GM21619 (cell line): ENCODE measurements at regions not wholly inside any gene's neighbourhood (a gene's known extent, or its start where the extent isn't known, plus 50 kb on each side); places are given as distances from the start of the nearest gene placed in this dataset.

Experiments used
- ATAC-seq: cut with Tn5 transposase; IDR thresholded peaks from one replicate; pipeline ENCODE4 v1.9.1; 2021; ENCODE audit not compliant: unreplicated experiment

DNA sequence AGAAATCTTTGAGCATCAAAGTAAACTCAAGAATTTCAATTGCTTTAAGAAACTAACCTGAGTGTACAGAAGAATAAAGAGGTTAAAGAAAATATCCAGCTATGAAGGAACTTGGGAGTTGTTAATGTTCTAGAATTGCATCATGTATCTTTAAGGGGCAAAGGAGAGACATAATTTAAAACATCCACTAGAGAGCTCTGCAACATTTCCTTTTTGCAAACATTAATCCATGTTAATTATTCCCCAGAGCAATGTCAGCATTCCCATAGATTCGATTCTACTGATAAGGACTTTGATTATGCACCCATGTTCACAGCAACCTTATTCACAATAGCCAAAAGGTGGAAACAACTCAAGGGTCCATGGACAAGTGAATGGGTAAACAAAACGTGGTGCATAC, 80.2 kb upstream of the SORBS2 start:
- no peak for ATAC-seq

DNA sequence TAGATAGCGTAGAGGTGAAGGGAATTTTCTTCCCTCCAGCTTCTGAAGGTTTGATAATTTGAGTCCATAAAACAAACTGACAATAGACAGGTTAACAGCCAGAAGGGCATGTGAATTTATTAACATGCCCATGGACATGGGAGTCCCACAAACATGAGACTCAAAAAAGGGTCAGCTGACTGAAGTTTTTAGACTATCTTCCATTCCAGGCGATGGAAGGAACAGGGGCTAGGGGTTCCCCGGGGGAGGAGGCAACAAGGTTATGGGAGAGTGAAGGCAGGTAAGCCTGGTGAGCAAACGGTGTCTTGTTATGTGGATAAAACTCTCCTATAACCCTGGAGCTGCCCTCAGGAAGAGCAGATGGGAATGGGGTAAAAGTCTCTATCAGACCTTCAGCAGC, 81.5 kb upstream of the SORBS2 start:
- no peak for ATAC-seq

- ATAC-seq, result no peak
Observed at GRCh38 chr4:185894481-185894880, 82.5 kb upstream of the SORBS2 start.

DNA sequence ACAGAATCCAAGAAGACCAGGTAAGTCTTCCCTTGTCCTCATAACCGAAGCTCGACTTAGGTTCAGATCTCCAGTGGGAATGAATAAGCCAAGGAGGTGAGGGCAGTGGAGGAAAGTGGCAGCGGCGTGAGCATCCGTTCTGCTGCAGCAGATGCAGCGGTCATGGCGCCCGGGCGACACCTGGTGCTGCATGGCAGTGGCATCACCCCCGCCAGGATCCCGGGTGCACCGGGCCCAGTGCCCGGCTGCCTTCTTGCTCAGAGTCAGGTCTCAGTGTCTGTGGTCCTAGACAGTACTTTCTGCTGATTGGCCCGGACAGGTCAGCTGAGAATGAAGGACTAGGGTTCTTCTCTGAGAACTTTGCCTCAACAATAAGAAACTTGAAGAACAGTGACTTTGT, 83.4 kb upstream of the SORBS2 start:
- no peak for ATAC-seq

- no peak for ATAC-seq
Observed at GRCh38 chr4:185895866-185896265, 83.9 kb upstream of the SORBS2 start.

DNA sequence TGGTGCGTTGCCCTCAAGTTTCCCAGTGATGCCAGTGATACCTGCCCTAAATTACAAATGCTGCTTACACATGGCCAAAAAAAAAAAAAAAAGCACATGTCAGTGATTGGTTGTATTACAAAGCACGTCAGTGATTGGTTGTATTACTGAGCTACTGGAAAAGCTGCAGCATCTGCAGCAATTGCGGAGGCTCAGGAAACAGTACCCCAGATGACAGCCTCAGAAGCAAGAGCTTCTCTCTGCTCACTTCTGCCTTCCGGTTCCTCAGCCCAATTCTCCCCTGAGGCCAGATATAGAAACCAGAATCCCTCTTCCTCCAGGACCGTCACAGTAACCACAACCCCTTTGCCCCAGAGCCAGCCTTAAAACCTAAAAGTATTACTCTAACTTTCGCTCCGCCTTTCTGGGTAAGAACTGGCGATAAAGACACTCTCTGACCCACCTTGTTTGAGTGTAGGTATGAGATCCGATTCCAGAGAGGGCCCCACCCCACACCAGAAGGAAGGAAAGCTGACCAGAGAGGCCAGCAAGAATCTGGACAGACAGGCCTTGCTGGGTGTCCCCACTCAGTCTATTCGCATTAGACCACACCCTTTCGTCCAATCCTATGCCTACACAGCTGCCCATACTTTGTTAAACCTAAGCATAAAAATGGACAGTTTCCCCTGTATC, 85.0 kb upstream of the SORBS2 start:
- ATAC-seq, result peak; percentile 80

DNA sequence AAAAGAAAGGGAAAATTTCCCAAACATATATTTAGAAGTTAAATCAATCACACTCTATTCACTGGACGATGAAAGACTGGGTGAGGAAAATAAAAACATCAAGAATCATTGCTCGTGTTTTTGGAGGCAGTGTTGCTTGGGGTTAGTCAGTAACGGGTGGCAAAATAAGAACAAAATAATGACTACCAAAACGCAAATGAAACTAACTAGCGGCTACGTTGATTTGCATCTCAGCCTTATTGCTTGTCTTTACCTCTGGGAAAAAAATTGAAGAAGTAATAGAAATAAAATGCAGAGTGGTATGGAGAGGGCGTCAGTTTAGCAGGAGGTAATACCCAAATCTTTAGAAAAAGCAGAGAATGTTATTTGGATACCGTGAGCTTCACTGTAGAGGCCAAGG, 86.4 kb upstream of the SORBS2 start:
- no peak for ATAC-seq

DNA sequence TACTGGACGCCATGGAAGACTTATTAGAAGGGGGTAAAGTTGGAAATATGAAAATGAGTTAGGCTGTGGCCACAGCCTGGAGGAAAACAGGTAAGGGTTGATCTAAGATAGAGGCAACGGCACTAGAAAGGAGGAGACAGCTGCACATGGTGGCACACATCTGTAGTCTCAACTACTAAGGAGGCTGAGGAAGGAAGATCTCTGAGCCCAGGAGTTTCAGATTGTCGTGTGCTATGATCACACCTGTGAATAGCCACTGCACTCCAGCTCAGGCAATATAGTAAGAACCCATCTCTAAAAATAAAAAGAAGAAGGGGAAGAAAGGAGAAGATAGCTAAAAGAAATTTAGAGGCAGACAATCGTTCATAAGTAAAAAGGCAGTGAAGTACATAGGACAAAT, 87.8 kb upstream of the SORBS2 start:
- ATAC-seq, result no peak

DNA sequence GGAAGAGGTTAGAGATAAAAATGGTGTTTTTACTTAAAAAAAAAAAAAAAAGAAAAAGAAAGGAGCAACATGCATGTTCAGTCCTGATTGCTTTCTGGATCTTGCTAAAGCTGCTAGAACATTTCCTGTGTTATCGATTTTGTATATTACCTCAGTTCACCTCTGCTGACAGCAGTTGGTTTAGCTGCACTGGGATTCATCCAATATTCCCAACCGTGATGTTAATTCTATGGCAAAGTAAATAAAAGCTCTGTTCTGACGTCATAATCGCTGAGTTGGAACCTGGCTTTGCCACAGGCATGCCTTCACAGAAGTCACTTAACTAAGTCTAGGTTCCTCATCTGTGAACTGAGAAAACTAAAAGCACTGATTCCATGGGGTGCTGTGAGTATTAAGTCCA, 90.7 kb upstream of the SORBS2 start:
- ATAC-seq, result no peak

DNA sequence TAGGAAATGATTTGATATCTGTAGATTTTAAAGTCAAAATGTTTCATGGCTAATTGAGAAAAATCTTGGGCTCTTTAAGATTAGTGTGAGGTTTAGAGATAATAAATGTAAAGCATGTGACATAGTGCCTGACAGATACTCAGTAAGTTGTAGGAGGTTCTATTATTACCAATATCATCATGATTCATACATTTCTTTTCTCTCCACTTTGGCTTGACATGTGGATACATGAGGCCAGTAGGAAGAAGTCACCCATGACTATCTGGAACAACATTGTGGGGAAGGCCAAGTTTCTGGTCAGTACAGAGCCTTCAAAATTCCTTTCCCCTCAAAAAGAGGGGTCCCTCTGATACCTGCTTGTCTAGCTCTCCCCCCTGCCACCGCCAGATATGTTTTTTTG, 91.2 kb upstream of the SORBS2 start:
- ATAC-seq, result no peak

GRCh38 chr4:185904381-185904780, 92.4 kb upstream of the SORBS2 start:
- ATAC-seq, result no peak

- ATAC-seq, result no peak
Observed at GRCh38 chr4:185909972-185910371, 98.0 kb upstream of the SORBS2 start.

- ATAC-seq, result no peak
Observed at GRCh38 chr4:185911556-185912064, 99.6 kb upstream of the SORBS2 start.

DNA sequence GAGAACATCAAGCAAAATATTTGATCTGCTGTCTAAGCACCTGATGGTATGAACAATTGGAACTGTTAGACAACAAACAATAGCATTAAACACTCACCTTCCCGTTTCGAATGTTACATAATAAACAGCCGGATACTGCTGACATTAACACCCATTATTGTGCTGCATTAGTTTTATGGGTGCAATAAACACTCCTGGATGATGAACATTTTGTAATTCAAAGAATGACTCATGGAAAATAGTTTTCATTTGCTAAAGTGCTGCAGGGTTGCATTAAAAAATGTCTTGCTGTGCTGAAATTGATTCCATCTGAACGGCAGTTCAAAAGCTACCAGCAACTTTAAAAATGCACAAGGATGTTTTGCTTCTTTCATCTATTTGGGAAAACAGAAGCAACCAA, 100.8 kb upstream of the SORBS2 start:
- no peak for ATAC-seq

- ATAC-seq, result no peak
Observed at GRCh38 chr4:185914583-185915199, 102.7 kb upstream of the SORBS2 start.

GRCh38 chr4:185915271-185915670, 103.3 kb upstream of the SORBS2 start:
- ATAC-seq, result no peak

DNA sequence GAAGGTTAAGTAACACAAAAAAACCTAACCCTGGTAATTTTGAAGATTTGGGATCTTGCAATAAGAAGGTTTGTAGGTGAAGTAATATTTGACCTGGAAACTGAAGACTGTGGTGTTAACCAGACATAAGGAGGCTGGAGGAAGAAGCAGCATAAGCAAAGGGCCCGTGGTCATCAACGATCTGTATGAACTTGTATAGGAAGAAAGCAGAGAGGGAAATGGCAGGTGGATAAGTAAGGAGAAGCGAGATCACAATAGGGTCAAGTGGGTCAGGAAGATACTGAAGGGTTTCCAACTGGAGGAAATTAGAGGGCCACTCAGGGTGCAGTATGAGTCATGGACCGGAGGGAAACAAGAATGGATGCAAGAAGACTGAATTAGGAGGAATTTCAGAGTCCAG, 103.8 kb upstream of the SORBS2 start:
- ATAC-seq, result no peak

DNA sequence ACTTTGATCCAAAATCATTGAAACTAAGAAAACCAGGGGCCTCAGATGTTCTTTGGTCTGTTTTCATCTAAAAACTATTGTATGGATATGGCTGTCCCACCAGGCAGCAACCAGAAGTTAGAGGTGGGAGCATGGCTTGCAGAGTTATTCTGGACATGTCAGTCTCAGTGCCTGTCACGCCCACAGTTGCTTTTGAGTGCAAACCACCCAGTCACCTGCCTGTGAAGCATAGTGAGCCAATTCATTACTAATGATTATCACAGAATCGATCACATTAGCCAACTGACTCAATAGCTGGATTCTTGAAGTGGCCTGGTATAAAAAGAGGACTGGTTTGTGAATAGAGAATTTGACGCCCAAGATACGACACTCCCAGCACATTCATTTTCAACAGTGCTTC, 104.2 kb upstream of the SORBS2 start:
- ATAC-seq, result no peak

DNA sequence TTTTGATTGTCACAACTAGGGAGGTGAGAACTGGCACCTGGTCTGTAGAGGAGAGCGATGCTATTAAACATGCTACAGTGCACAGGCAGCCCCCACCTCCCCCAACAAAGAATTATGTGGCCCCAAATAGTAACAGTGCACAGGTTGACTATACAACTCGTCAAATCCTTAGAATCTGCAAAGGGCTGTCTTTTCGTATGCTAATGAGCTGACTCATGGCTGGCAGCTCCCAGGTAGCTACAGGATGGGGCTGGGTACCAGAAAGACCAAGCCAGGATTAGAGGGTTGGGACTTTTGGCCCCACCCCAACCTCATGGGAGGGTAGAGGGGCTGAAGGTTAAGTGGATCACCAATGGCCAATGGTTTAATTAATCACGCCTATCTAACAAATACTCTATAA, 104.7 kb upstream of the SORBS2 start:
- ATAC-seq, result no peak

DNA sequence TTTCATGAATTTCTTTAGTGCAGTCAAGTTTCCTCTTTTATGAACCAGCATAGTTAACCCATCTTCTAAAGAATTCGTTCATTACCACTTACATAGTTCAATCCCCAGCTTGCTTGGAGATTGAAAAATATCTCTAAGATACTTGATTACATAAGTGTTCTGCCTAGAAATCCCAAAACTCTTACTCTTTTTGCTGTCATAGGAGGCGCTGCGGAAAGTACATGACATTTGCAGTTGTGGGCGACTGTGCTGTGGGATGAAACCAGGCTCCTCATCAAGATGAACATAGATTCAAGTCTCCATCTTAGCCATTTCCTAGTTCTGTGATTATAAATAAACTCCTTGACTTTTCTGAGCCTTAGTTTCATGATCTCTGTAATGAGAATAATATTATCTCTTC, 107.1 kb upstream of the SORBS2 start:
- no peak for ATAC-seq

- ATAC-seq, result no peak
Observed at GRCh38 chr4:185920171-185920570, 108.2 kb upstream of the SORBS2 start.

DNA sequence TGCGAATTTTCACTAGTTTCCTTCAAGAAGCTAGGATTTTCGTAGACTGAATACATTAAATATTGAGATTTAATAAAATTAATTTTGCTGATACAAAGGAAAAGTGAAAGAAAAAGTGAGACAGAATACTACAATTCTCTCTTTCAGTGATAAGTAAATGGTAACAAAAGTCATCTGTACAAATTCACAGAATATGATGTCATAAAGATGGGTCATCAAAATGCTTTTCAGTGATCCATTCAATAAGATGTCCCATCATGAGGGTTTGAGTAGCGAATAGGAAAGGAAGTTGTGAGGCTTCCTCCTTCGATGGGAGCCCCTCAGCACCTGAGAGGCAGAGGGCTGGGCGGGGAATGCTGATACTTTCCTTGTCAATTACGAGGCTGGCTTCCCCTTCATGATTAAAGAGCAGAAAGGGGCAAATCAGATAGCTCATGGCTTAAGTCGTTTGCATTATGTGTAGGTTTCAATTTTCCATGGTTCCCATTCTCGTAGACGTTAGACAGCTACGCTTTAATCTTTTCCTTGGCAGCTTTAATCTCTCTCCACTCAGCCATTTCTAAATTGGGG, 108.8 kb upstream of the SORBS2 start:
- no peak for ATAC-seq
